ENCODE measurements at regions not wholly inside any gene's neighbourhood (a gene's known extent, or its start where the extent isn't known, plus 50 kb on each side); places are given as distances from the start of the nearest gene placed in this dataset.

DNA sequence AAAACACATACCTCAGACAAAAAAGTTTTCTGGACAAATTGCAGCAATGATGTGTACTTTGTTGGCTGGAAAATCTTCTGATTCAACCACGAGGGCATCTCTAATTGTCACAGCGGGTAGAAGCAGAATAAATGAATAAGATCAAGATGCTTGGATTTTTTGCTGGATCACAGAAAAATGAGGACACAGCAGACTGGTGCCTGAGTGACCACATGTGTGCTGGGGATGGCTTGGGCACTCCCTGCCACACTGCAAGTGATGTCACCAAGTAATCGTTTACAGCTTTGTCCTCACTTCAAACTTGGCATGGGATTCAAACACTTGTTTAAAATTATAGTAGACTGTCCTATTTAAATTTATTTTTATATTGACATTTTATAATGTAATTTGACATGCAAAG is 557.0 kb downstream of the SPRY1 start:
- Mint-ChIP-seq H3K4me3 (no peak overlapping the region), H3K27me3 (no peaks in the 10 kb centered on the region)
- ATAC-seq = no peak

DNA sequence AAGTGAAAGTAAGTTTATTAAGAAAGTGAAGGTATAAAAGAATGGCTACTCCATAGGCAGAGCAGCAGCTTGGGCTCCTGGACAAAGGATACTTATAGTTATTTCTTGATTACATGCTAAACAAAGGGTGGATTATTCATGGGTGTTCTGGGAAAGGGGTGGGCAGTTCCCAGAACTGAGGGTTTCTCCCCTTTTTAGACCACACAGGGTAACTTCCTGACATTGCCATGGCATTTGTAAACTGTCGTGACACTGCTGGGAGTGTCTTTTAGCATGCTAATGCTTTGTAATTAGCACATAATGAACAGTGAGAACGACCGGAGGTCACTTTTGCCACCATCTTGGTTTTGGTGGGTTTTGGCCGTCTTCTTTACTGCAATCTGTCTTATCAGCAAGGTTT is 557.6 kb downstream of the SPRY1 start:
- H3K9me3 Mint-ChIP-seq = no peaks in the 10 kb centered on the region
- no peak for ATAC-seq
- H3K27me3 Mint-ChIP-seq = no peaks in the 10 kb centered on the region
- no peak overlapping the region for H3K4me3 Mint-ChIP-seq
- H3K27ac Mint-ChIP-seq = no peak overlapping the region
- H3K36me3 Mint-ChIP-seq = no peaks in the 10 kb centered on the region
- no peaks in the 10 kb centered on the region for H3K4me1 Mint-ChIP-seq

More for the DNA sequence above, 557.0 kb downstream of the SPRY1 start:
- no peak overlapping the region for H3K27ac Mint-ChIP-seq
- no peaks in the 10 kb centered on the region for H3K4me1 Mint-ChIP-seq
- no peaks in the 10 kb centered on the region for H3K9me3 Mint-ChIP-seq
- no peaks in the 10 kb centered on the region for H3K36me3 Mint-ChIP-seq

DNA sequence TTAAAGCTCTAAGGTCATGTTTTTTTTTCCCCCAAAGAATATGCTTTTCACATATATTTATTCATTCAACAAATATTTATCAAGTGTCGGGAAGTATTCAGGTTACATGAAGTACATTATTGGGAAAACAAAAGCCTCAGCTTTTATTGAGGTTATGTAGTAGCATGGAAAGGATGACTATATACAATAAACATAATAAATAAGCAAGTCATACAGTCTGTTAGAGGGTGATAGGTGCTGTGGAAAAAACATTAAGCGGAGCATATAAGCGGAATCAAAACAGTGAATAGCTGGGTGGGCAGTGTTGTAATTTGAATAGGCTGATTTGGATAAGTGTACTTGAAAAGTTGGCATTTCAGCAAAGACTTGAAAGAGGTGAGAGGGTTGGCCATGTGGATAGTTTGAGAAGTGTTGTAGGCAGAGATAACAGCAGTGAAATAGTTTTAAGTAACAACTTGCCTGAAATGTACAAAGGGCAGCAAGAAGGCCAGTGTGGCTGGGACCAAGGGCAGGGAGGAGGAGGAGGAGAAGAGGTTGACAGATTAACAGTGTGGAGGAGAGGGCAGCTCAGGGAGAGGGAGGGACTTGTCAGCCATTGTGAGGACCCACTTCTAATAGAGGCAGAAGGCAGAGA is 558.7 kb downstream of the SPRY1 start:
- no peak for ATAC-seq
- Mint-ChIP-seq H3K27me3 (no peaks in the 10 kb centered on the region), H3K4me1 (no peaks in the 10 kb centered on the region), H3K27ac (no peak overlapping the region), H3K36me3 (no peaks in the 10 kb centered on the region), H3K9me3 (no peaks in the 10 kb centered on the region), H3K4me3 (no peak overlapping the region)

- H3K4me3 Mint-ChIP-seq = no peak overlapping the region
- peak; percentile 27 for ATAC-seq
- no peaks in the 10 kb centered on the region for H3K27me3 Mint-ChIP-seq
- H3K9me3 Mint-ChIP-seq = no peaks in the 10 kb centered on the region
- H3K36me3 Mint-ChIP-seq = no peaks in the 10 kb centered on the region
- no peaks in the 10 kb centered on the region for H3K4me1 Mint-ChIP-seq
- no peak overlapping the region for H3K27ac Mint-ChIP-seq
These were observed 559.6 kb downstream of the SPRY1 start for GRCh38 chr4:123956204-123956603.

DNA sequence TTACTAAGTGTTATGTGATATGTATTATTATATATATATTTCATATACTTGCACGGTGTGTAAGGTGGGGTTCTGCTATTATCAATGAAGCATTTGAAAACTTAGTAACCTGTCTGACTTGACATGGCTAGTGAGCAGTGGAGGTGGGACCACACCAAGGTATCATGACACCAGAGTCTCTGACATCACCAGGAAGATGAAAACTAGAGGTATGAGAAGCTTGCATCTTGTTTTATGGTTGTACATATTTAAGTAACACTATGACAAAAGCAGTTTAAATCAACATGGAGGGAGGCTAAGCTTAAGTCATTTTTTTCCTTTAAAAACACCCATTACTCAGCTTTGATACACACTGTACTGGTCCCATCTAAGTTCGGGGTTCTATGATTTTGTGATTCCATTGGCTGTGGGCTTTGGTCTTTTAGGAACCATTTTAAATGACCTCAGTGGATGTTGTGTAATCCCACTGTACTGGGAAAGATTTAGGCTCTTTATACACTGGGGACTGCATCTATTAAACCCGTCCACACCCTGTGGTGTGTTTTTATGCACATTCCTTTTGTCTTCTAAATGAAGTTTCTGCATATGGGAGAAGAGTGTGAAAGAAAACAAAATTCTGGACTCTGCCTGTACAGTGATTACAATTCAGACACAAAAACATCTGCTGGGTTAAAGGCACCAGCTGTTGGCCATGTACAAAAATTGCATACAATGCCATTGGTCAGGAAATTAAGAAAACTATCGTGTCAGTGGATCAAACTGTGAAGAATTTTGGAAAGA is 570.6 kb downstream of the SPRY1 start:
- Mint-ChIP-seq H3K9me3 (peaks cover 2% of the 10 kb centered on the region), H3K27me3 (no peaks in the 10 kb centered on the region), H3K4me3 (no peak overlapping the region), H3K27ac (no peak overlapping the region), H3K4me1 (no peaks in the 10 kb centered on the region), H3K36me3 (no peaks in the 10 kb centered on the region)
- ATAC-seq = no peak

DNA sequence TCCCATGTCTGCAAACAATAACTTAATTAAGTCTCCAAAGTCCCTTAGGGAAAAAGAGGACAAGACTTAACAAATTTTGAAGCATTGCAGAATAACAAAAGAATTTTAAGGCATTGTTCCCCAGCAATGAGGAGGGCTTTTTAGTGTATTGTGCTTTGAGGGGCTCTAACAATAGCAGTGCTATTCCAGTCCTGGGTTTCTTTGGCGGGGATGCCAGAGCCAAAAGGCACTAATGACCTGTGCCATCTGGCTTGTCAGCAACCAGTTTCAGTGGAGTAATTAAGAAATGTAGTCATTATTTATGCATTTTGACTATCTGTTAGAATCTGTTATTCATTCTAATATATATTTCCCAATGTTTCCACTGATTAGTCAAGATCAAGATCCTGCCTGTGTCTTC is 575.4 kb downstream of the SPRY1 start:
- no peak for ATAC-seq
- Mint-ChIP-seq H3K27me3 (no peaks in the 10 kb centered on the region), H3K36me3 (no peaks in the 10 kb centered on the region), H3K4me3 (no peak overlapping the region), H3K4me1 (no peaks in the 10 kb centered on the region), H3K27ac (no peak overlapping the region), H3K9me3 (peaks cover 3% of the 10 kb centered on the region)

- H3K27ac Mint-ChIP-seq = no peak overlapping the region
- no peak for ATAC-seq
These were observed 578.0 kb downstream of the SPRY1 start for GRCh38 chr4:123974386-123975149.

DNA sequence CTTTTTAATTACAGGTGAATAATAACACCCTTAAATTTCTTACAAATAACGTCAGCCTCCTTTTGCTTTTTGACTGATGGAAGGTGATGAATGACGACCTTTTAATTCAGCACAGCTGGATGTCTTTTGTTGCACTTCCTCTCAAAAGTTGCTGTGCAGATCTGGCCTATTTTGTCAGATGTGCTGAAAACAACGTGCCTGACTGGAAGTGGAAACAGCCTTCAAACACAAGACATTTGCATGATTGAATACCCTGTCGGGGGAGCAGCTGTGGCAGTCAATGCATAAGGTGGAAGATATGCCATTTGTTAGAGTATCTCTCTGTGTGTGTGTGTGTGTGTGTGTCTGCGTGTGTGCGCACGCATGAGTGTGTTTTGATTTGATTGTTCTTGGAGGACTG is 579.7 kb downstream of the SPRY1 start:
- Mint-ChIP-seq H3K4me1 (no peaks in the 10 kb centered on the region), H3K27ac (no peak overlapping the region), H3K4me3 (no peak overlapping the region), H3K9me3 (peaks cover 3% of the 10 kb centered on the region), H3K27me3 (no peaks in the 10 kb centered on the region), H3K36me3 (no peaks in the 10 kb centered on the region)
- ATAC-seq = no peak

More at GRCh38 chr4:123974386-123975149, 578.0 kb downstream of the SPRY1 start:
- Mint-ChIP-seq H3K4me1 (no peaks in the 10 kb centered on the region), H3K4me3 (no peak overlapping the region), H3K27me3 (no peaks in the 10 kb centered on the region), H3K9me3 (peaks cover 3% of the 10 kb centered on the region), H3K36me3 (no peaks in the 10 kb centered on the region)

DNA sequence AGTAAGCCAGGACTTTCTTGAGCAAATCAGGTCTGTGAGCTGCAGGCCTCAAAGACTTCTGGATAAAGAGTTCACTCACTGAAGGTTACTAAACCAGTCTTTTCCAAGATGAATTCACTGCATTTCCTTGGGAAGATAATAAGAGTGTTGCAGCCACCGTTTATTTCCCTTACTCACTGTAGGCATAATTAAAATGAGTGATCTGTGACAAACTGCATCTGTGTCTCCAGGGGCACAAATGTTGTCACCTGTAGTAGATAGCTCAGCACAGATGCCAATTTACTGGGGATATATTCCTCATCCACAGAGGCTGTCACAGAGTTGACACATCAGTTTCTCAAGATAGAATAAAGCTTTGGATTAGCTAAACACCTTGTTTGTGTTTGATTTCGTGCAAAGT is 580.2 kb downstream of the SPRY1 start:
- H3K4me1 Mint-ChIP-seq = no peaks in the 10 kb centered on the region
- no peak overlapping the region for H3K27ac Mint-ChIP-seq
- no peaks in the 10 kb centered on the region for H3K36me3 Mint-ChIP-seq
- no peak for ATAC-seq
- peaks cover 3% of the 10 kb centered on the region for H3K9me3 Mint-ChIP-seq
- no peak overlapping the region for H3K4me3 Mint-ChIP-seq
- no peaks in the 10 kb centered on the region for H3K27me3 Mint-ChIP-seq

- no peak for ATAC-seq
- Mint-ChIP-seq H3K9me3 (peaks cover 3% of the 10 kb centered on the region), H3K27ac (no peak overlapping the region), H3K4me3 (no peak overlapping the region), H3K27me3 (no peaks in the 10 kb centered on the region), H3K36me3 (no peaks in the 10 kb centered on the region), H3K4me1 (no peaks in the 10 kb centered on the region)
These were observed 581.1 kb downstream of the SPRY1 start for GRCh38 chr4:123977641-123978081.

DNA sequence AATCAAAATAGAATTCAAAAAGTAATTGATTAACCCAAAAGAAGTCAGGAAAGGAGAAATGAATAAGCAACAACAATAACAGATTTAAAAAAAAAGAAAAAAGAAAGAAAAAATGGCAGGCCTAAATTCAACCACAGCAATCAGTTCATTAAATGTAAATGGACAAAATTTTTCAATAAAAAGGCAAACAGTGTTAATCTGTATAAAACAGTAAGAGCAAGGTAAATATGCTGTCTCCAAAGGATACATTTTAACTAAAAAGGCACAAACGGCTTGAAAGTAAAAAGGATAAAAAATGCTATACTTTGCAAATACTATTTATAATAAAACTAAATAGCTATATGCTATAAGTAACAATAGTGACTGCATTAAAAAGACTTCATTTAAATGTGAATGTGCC is 582.0 kb downstream of the SPRY1 start:
- Mint-ChIP-seq H3K36me3 (no peaks in the 10 kb centered on the region), H3K27ac (no peak overlapping the region), H3K27me3 (no peaks in the 10 kb centered on the region), H3K9me3 (peaks cover 3% of the 10 kb centered on the region), H3K4me1 (no peaks in the 10 kb centered on the region), H3K4me3 (no peak overlapping the region)
- no peak for ATAC-seq

GRCh38 chr4:123980736-123981300 is 584.2 kb downstream of the SPRY1 start:
- Mint-ChIP-seq H3K36me3 (no peaks in the 10 kb centered on the region), H3K4me1 (no peaks in the 10 kb centered on the region), H3K27me3 (no peaks in the 10 kb centered on the region), H3K4me3 (no peak overlapping the region), H3K9me3 (peaks cover 3% of the 10 kb centered on the region), H3K27ac (no peak overlapping the region)
- ATAC-seq = no peak

- no peaks in the 10 kb centered on the region for H3K9me3 Mint-ChIP-seq
- no peaks in the 10 kb centered on the region for H3K36me3 Mint-ChIP-seq
- no peak overlapping the region for H3K4me3 Mint-ChIP-seq
- no peak for ATAC-seq
- H3K4me1 Mint-ChIP-seq = no peaks in the 10 kb centered on the region
- H3K27ac Mint-ChIP-seq = no peak overlapping the region
- no peaks in the 10 kb centered on the region for H3K27me3 Mint-ChIP-seq
These were observed 588.3 kb downstream of the SPRY1 start for GRCh38 chr4:123984886-123985285.

DNA sequence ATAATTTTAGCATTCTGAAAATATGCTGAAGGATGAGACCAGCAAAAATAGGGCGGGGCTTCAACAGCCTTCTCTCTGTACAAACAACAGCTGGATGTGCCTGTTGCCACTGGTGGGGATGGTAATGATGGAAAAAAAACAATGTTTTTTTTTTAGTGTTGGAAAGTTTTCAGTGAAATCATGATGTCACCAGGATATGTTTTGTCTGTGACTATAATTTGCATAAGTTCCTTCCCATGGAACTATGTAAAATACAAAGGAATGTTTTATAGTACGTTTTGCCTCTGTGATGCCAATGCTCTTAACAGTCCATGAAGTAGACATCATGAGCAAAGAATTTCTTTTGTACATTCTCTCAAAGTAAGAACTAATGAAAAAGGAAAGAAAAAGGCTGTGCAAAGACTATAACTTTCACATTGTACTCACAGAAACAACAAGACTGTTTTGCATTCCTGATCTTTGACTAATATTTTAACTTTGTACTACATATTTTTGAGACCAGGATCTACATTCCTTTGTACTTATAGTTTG is 589.7 kb downstream of the SPRY1 start:
- ATAC-seq = no peak
- Mint-ChIP-seq H3K4me1 (no peaks in the 10 kb centered on the region), H3K27me3 (no peaks in the 10 kb centered on the region), H3K9me3 (no peaks in the 10 kb centered on the region), H3K4me3 (no peak overlapping the region), H3K36me3 (no peaks in the 10 kb centered on the region), H3K27ac (no peak overlapping the region)

DNA sequence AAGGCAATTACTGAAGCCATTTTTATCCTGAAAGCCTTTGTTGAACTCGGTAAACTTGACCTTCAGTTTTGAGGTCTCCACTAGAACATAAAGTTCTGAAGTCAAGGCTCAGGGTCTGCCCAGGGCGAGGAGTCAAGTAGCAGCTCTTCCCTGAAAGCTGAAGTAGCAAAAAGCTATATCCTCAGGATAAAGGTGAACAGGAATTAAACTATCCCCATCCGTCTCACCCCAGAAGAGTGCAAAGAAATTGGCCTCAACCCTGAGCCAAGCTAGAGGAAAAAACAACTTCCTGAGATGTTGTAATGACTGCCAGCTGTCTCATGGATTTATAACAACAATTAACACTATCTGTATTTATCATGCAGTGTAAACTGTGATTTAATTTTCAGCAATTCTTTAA is 590.8 kb downstream of the SPRY1 start:
- no peak for ATAC-seq
- Mint-ChIP-seq H3K27me3 (no peaks in the 10 kb centered on the region), H3K4me3 (no peak overlapping the region), H3K27ac (no peak overlapping the region), H3K4me1 (no peaks in the 10 kb centered on the region), H3K36me3 (no peaks in the 10 kb centered on the region), H3K9me3 (no peaks in the 10 kb centered on the region)

Measured in stimulated activated memory B cell treated with anti-CD40 and anti-IgM and Interleukin-4, amounts not matched to agents 10 μg/mL and 1 μg/mL and 100 μg/mL, for 72 hours (primary cell).